Fibroblast of the aortic adventitia (primary cell): ENCODE measurements at regions not wholly inside any gene's neighbourhood (a gene's known extent, or its start where the extent isn't known, plus 50 kb on each side); places are given as distances from the start of the nearest gene placed in this dataset.

Experiments used
- DNase-seq: peaks from one replicate; pipeline ENCODE4 v3.0.0-alpha.2; 2010; ENCODE audit warnings: low read depth
- H3K4me3 ChIP-seq: 2 replicates; pipeline ENCODE4 v1.5.1; 2011; ENCODE audit warnings: low read depth, mild to moderate bottlenecking, control low read depth, low read length, moderate library complexity
- CTCF ChIP-seq: IDR thresholded peaks from 2 replicates; pipeline ENCODE4 v1.5.1; 2011; ENCODE audit warnings: mild to moderate bottlenecking, low read length, control low read depth, inconsistent platforms; ENCODE audit not compliant: insufficient read depth

GRCh38 chr13:59537500-59537899, 626.2 kb downstream of the DIAPH3 start:
- H3K4me3 ChIP-seq = no peak overlapping the region
- DNase-seq = no peak
- no peak for TF ChIP-seq CTCF

GRCh38 chr13:59538512-59538911, 625.2 kb downstream of the DIAPH3 start:
- no peak overlapping the region for H3K4me3 ChIP-seq

GRCh38 chr13:59542303-59542702, 621.4 kb downstream of the DIAPH3 start:
- no peak for DNase-seq
- no peak overlapping the region for H3K4me3 ChIP-seq

More at GRCh38 chr13:59538512-59538911, 625.2 kb downstream of the DIAPH3 start:
- no peak for TF ChIP-seq CTCF
- no peak for DNase-seq

GRCh38 chr13:59543418-59543817, 620.3 kb downstream of the DIAPH3 start:
- DNase-seq = no peak
- TF ChIP-seq CTCF = no peak
- no peak overlapping the region for H3K4me3 ChIP-seq

More at GRCh38 chr13:59542303-59542702, 621.4 kb downstream of the DIAPH3 start:
- no peak for TF ChIP-seq CTCF

- no peak overlapping the region for H3K4me3 ChIP-seq
- no peak for DNase-seq
- TF ChIP-seq CTCF = no peak
Measured at GRCh38 chr13:59545007-59545406, 618.7 kb downstream of the DIAPH3 start.

GRCh38 chr13:59546178-59546577, 617.5 kb downstream of the DIAPH3 start:
- no peak for DNase-seq
- no peak for TF ChIP-seq CTCF
- no peak overlapping the region for H3K4me3 ChIP-seq

GRCh38 chr13:59547950-59548349, 615.8 kb downstream of the DIAPH3 start:
- no peak overlapping the region for H3K4me3 ChIP-seq
- TF ChIP-seq CTCF = no peak
- DNase-seq = no peak
